A673 (cell line): ENCODE measurements at regions not wholly inside any gene's neighbourhood (a gene's known extent, or its start where the extent isn't known, plus 50 kb on each side); places are given as distances from the start of the nearest gene placed in this dataset.
"Not testable (repeated sequence)": the region's sequence is repeated elsewhere in the genome, so short reads cannot be mapped to it uniquely, and the experiment has no call there.

Experiments
- BruUV-seq: library from RNA; stranded (reverse); fragments of 400-500 nt; replicated peaks from 2 replicates; lab custom pipeline; 2021; lab: Mats Ljungman, UMichigan
- CTCF ChIA-PET: fragments of 300-600 bp; sonication (Branson Sonifier 250); formaldehyde crosslinking; loops from one replicate; lab custom pipeline; 2022; ENCODE audit warnings: antibody characterized with exemption; lab: Charles Lee
- POLR2A ChIA-PET: fragments of 300-600 bp; sonication (Branson Sonifier 250); formaldehyde crosslinking; loops from one replicate; lab custom pipeline; 2022; ENCODE audit warnings: antibody characterized with exemption; ENCODE audit not compliant: low non-redundant PET; lab: Charles Lee
- DNase-seq: peaks from one replicate; pipeline ENCODE4 v3.0.0-alpha.2; 2015; ENCODE audit warnings: low spot score
- H3K27ac ChIP-seq: fragments of 200-600 bp; sonication (generic); 2 replicates; pipeline ENCODE4 v1.5.1; 2016; ENCODE audit warnings: mixed run types, low read depth, mild to moderate bottlenecking, mixed read lengths, antibody characterized with exemption, low read length; ENCODE audit not compliant: poor library complexity, severe bottlenecking
- H3K27me3 ChIP-seq: fragments of 200-600 bp; sonication (generic); replicated peaks from 2 replicates; pipeline ENCODE4 v1.6.1; 2017; ENCODE audit warnings: mixed run types, low read depth, mild to moderate bottlenecking, mixed read lengths, antibody characterized with exemption, low read length; ENCODE audit not compliant: insufficient read depth, poor library complexity
- H3K36me3 ChIP-seq: fragments of 200-600 bp; sonication (generic); 2 replicates; pipeline ENCODE4 v1.6.1; 2016; ENCODE audit warnings: mixed run types, mild to moderate bottlenecking, mixed read lengths, antibody characterized with exemption, low read length; ENCODE audit not compliant: insufficient read depth, poor library complexity, severe bottlenecking
- H3K4me1 ChIP-seq: fragments of 200-600 bp; sonication (generic); 2 replicates; pipeline ENCODE4 v1.6.1; 2017; ENCODE audit warnings: mixed run types, mild to moderate bottlenecking, mixed read lengths, antibody characterized with exemption, low read length; ENCODE audit not compliant: insufficient read depth, poor library complexity, severe bottlenecking
- H3K4me3 ChIP-seq: fragments of 200-600 bp; sonication (generic); 2 replicates; pipeline ENCODE4 v1.5.1; 2016; ENCODE audit warnings: low read depth, mixed run types, mild to moderate bottlenecking, mixed read lengths, low read length; ENCODE audit not compliant: poor library complexity, severe bottlenecking
- H3K9me3 ChIP-seq: fragments of 200-600 bp; sonication (generic); 2 replicates; pipeline ENCODE4 v1.6.1; 2016; ENCODE audit warnings: mixed run types, low read depth, mild to moderate bottlenecking, mixed read lengths, antibody characterized with exemption, low read length; ENCODE audit not compliant: poor library complexity, severe bottlenecking
- EZH2 ChIP-seq: fragments of 200-600 bp; sonication (generic); IDR thresholded peaks from 2 replicates; pipeline ENCODE4 v1.6.1; 2017; ENCODE audit warnings: borderline replicate concordance, low read depth, mild to moderate bottlenecking, mixed read lengths, antibody characterized with exemption, low read length; ENCODE audit not compliant: poor library complexity, severe bottlenecking
- intact Hi-C: fragments of 100-400 bp; cut with micrococcal nuclease; formaldehyde crosslinking; loops from one replicate; pipeline ENCODE4 v1.10.0; 2022; ENCODE audit not compliant: unreplicated experiment
- TF ChIP-seq, protein P1 (sequence below): fragments of 300-800, 200-600 bp; sonication (generic); conservative IDR thresholded peaks from 2 replicates; pipeline ENCODE4 v1.5.1; 2017; ENCODE audit warnings: low read depth, mild to moderate bottlenecking, antibody characterized with exemption, low read length, moderate library complexity, mixed read lengths

DNA sequence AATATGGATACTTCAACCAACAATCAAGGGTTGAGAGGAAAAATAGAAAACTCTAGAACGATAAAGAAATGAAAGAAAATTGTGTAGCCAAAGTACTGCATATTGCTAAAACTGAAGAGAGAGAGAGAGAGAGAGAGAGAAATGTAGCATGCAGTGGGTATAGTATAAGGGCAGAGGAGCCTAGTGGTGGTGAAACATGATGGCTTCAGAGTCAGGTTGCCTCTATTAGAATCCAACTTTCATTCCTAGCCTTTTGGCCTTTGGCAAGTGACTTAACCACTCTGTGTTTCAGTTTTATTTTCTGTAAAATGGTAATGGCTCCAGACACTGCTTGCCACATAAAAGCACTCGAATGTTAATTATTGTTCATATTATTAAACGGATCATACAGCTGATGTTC lies 71.2 kb upstream of the NAF1 start:
- H3K9me3 ChIP-seq: peaks cover 5% of the 10 kb centered on the region
- CTCF ChIA-PET: no interaction called here

DNA sequence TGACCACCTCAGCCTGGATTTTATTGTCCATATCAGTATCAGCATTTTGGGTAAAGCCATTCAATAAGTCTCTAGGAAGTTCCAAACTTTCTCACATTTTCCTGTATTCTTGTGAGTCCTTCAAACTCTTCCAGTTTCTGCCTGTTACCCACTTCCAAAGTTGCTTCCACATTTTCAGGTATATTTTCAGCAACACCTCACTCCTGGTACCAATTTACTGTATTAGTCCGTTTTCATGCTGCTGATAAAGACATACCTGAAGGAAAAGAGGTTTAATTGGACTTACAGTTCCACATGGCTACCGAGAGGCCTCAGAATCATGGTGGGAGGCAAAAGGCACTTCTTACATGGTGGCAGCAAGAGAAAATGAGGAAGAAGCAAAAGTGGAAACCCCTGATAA lies 69.7 kb upstream of the NAF1 start:
- H3K4me3 ChIP-seq, H3K27me3 ChIP-seq, H3K27ac ChIP-seq, CTCF ChIA-PET, DNase-seq, H3K4me1 ChIP-seq, H3K36me3 ChIP-seq, BruUV-seq, POLR2A ChIA-PET, intact Hi-C loops, H3K9me3 ChIP-seq: not testable (repeated sequence)

More for the DNA sequence above, 71.2 kb upstream of the NAF1 start:
- no peak overlapping the region for H3K27ac ChIP-seq
- BruUV-seq: no TSS peak
- no peak for DNase-seq
- no peaks in the 10 kb centered on the region for H3K27me3 ChIP-seq
- no peak overlapping the region for H3K4me3 ChIP-seq
- POLR2A ChIA-PET: no interaction called here
- intact Hi-C loops: no loop called here
- no peaks in the 10 kb centered on the region for H3K4me1 ChIP-seq
- TF ChIP-seq EZH2: no peak
- TF ChIP-seq, protein P1, sequence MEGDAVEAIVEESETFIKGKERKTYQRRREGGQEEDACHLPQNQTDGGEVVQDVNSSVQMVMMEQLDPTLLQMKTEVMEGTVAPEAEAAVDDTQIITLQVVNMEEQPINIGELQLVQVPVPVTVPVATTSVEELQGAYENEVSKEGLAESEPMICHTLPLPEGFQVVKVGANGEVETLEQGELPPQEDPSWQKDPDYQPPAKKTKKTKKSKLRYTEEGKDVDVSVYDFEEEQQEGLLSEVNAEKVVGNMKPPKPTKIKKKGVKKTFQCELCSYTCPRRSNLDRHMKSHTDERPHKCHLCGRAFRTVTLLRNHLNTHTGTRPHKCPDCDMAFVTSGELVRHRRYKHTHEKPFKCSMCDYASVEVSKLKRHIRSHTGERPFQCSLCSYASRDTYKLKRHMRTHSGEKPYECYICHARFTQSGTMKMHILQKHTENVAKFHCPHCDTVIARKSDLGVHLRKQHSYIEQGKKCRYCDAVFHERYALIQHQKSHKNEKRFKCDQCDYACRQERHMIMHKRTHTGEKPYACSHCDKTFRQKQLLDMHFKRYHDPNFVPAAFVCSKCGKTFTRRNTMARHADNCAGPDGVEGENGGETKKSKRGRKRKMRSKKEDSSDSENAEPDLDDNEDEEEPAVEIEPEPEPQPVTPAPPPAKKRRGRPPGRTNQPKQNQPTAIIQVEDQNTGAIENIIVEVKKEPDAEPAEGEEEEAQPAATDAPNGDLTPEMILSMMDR: no peak
- no peaks in the 10 kb centered on the region for H3K36me3 ChIP-seq

DNA sequence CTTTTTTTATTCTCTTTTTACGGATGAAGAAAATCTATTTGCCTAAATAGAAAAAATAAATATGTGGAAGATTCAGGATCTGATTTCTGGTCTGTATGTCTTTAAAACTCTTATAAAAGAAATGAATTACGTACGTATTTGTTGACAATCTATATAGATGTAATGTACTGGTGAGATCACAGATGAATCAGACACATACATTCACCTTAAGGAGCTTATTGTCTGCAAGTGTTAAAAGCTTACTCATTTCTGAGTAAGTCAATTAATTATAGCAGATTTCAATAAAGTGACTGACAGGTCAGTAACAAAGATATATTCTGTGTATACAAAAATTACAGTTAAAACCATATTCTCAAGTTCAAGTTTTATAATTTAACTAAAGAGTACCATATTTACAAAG lies 66.6 kb upstream of the NAF1 start:
- Histone ChIP-seq H3K27ac (no peak overlapping the region), H3K4me1 (no peaks in the 10 kb centered on the region), H3K36me3 (no peaks in the 10 kb centered on the region), H3K9me3 (peaks cover 5% of the 10 kb centered on the region), H3K27me3 (no peaks in the 10 kb centered on the region), H3K4me3 (no peak overlapping the region)
- CTCF ChIA-PET: no interaction called here
- TF ChIP-seq, protein P1: no peak
- TF ChIP-seq EZH2: no peak
- POLR2A ChIA-PET: no interaction called here
- BruUV-seq: no TSS peak
- intact Hi-C loops: no loop called here
- DNase-seq: no peak

DNA sequence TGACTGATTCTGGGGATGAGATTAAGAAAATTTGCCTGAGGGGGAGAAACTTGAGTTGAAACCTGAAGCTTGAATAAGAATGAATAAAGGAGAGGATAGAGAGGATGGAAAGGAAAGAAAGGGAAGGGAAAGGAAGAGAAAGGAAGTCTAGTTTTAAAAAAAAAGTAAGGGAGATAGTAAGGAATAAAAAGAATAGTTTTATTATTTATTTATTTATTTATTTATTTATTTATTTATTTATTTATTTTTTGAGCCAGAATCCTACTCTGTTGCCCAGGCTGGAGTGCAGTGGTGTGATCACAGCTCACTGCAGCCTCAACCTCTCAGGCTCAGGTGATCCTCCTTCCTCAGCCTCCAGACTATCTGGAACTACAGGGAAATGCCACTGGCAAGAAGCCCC lies 62.0 kb upstream of the NAF1 start:
- no peak overlapping the region for H3K27ac ChIP-seq
- ChIA-PET POLR2A (no interaction called here), CTCF (no interaction called here)
- no peak for TF ChIP-seq EZH2
- TF ChIP-seq, protein P1: no peak
- H3K4me1 ChIP-seq: no peaks in the 10 kb centered on the region
- no peaks in the 10 kb centered on the region for H3K36me3 ChIP-seq
- H3K9me3 ChIP-seq: no peaks in the 10 kb centered on the region
- H3K4me3 ChIP-seq: no peak overlapping the region
- no TSS peak for BruUV-seq
- intact Hi-C loops: no loop called here
- no peak for DNase-seq
- no peaks in the 10 kb centered on the region for H3K27me3 ChIP-seq
